Neural cell (in vitro differentiated cells): ENCODE measurements at regions not wholly inside any gene's neighbourhood (a gene's known extent, or its start where the extent isn't known, plus 50 kb on each side); places are given as distances from the start of the nearest gene placed in this dataset.
"Not testable (repeated sequence)": the region's sequence is repeated elsewhere in the genome, so short reads cannot be mapped to it uniquely, and the experiment has no call there.

ENCODE experiments used
- H2AFZ ChIP-seq: fragments of 200-600, 300-800 bp; sonication (generic), shearing (Covaris generic); 2 replicates; pipeline ENCODE4 v1.6.0; 2014; ENCODE audit warnings: low read depth, mild to moderate bottlenecking, antibody characterized with exemption, low read length, moderate library complexity
- H3F3A ChIP-seq: fragments of 200-600 bp; shearing (Covaris generic); 2 replicates; pipeline ENCODE4 v1.6.1; 2016; ENCODE audit warnings: mild to moderate bottlenecking, moderate library complexity, mixed read lengths, antibody characterized with exemption, low read length; ENCODE audit not compliant: insufficient read depth, poor library complexity, severe bottlenecking
- H3K27ac ChIP-seq: fragments of 200-600, 300-800 bp; sonication (generic), shearing (Covaris generic); 2 replicates; pipeline ENCODE4 v1.5.1; 2014; ENCODE audit warnings: mild to moderate bottlenecking, low read length, moderate library complexity
- H3K27me3 ChIP-seq: fragments of 300-800, 200-600 bp; sonication (generic), shearing (Covaris generic); 2 replicates; pipeline ENCODE4 v1.6.0; 2014; ENCODE audit warnings: mild to moderate bottlenecking, low read depth, low read length, moderate library complexity; ENCODE audit not compliant: insufficient read depth
- H3K36me3 ChIP-seq: fragments of 300-800, 200-600 bp; sonication (generic), shearing (Covaris generic); 2 replicates; pipeline ENCODE4 v1.5.1; 2014; ENCODE audit warnings: mild to moderate bottlenecking, antibody characterized with exemption, low read length, moderate library complexity; ENCODE audit not compliant: insufficient read depth
- H3K4me2 ChIP-seq: fragments of 300-800, 200-600 bp; sonication (generic), shearing (Covaris generic); 2 replicates; pipeline ENCODE4 v1.6.0; 2014; ENCODE audit warnings: mild to moderate bottlenecking, low read length
- H3K4me3 ChIP-seq: fragments of 300-800, 200-600 bp; sonication (generic), shearing (Covaris generic); 2 replicates; pipeline ENCODE4 v1.5.1; 2014; ENCODE audit warnings: mild to moderate bottlenecking, low read length, moderate library complexity
- H3K79me2 ChIP-seq: fragments of 200-600 bp; shearing (Covaris generic); replicated peaks from 2 replicates; pipeline ENCODE4 v1.6.0; 2014; ENCODE audit warnings: mild to moderate bottlenecking, low read length, moderate library complexity; ENCODE audit not compliant: insufficient read depth
- H3K9ac ChIP-seq: fragments of 300-800, 200-600 bp; sonication (generic), shearing (Covaris generic); 2 replicates; pipeline ENCODE4 v1.6.1; 2016; ENCODE audit warnings: mild to moderate bottlenecking, low read length, mixed read lengths
- H3K9me2 ChIP-seq: fragments of 200-600 bp; shearing (Covaris generic); 2 replicates; pipeline ENCODE4 v1.6.1; 2016; ENCODE audit warnings: mild to moderate bottlenecking, low read length, mixed read lengths; ENCODE audit not compliant: insufficient read depth
- H3K9me3 ChIP-seq: fragments of 200-600, 300-800 bp; sonication (generic), shearing (Covaris generic); 2 replicates; pipeline ENCODE4 v1.6.1; 2016; ENCODE audit warnings: mild to moderate bottlenecking, mixed run types, low read length, moderate library complexity, mixed read lengths
- H4K20me1 ChIP-seq: fragments of 200-600 bp; shearing (Covaris generic); 2 replicates; pipeline ENCODE4 v1.6.1; 2016; ENCODE audit warnings: mild to moderate bottlenecking, mixed run types; ENCODE audit not compliant: insufficient read depth
- EP300 ChIP-seq: fragments of 450-650 bp; conservative IDR thresholded peaks from 2 replicates; pipeline ENCODE4 v1.6.1; 2014; ENCODE audit warnings: antibody characterized with exemption, mild to moderate bottlenecking, moderate library complexity; ENCODE audit not compliant: poor library complexity, severe bottlenecking
- EZH2 ChIP-seq: fragments of 200-600, 300-800 bp; shearing (Covaris generic), sonication (generic); IDR thresholded peaks from 2 replicates; pipeline ENCODE4 v1.6.1; 2014; ENCODE audit warnings: antibody characterized with exemption, low read length, borderline replicate concordance, mild to moderate bottlenecking; ENCODE audit not compliant: insufficient read depth, poor library complexity, severe bottlenecking
- MXI1 ChIP-seq: fragments of 450-650 bp; conservative IDR thresholded peaks from 2 replicates; pipeline ENCODE4 v1.6.1; 2014; ENCODE audit warnings: antibody characterized with exemption, mild to moderate bottlenecking; ENCODE audit not compliant: poor library complexity, severe bottlenecking
- POLR2AphosphoS5 ChIP-seq: IDR thresholded peaks from 2 replicates; pipeline ENCODE4 v1.6.1; 2012
- RAD21 ChIP-seq: fragments of 450-650 bp; conservative IDR thresholded peaks from 2 replicates; pipeline ENCODE4 v1.6.1; 2014; ENCODE audit warnings: antibody characterized with exemption, mild to moderate bottlenecking, moderate library complexity
- SMC3 ChIP-seq: fragments of 450-650 bp; conservative IDR thresholded peaks from 2 replicates; pipeline ENCODE4 v1.6.1; 2014; ENCODE audit warnings: antibody characterized with exemption, mild to moderate bottlenecking, moderate library complexity; ENCODE audit not compliant: poor library complexity
- TAF1 ChIP-seq: IDR thresholded peaks from 2 replicates; pipeline ENCODE4 v1.6.1; 2012; ENCODE audit warnings: low read depth
- TF ChIP-seq, protein P1 (sequence below): IDR thresholded peaks from 2 replicates; pipeline ENCODE4 v1.6.1; 2012; ENCODE audit warnings: borderline replicate concordance
- TF ChIP-seq, protein P2 (sequence below): fragments of 450-650 bp; IDR thresholded peaks from 2 replicates; pipeline ENCODE4 v1.5.1; 2014; ENCODE audit warnings: antibody characterized with exemption, mild to moderate bottlenecking, moderate library complexity; ENCODE audit not compliant: poor library complexity, severe bottlenecking

DNA sequence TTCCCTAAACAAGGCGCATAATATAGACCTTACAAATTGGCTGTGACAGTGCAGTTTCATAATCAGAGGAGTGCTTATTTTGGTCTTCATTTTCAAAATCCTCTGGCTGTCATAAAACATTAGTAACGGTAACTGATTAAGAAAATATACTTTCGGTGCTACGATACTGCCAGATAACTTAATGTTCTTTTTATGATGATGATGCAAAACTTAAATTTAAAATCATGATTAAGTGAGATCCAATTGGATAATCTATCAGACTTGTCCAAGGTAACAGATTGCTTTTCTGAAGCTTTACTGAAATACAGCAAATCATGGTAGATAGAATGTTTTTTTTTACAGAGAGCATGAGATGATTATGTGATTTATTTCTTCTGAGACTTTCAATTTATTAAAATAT lies 364.2 kb upstream of the CNTN3 start:
- no peaks in the 10 kb centered on the region for H3K27me3 ChIP-seq
- no peaks in the 10 kb centered on the region for H3F3A ChIP-seq
- H3K79me2 ChIP-seq: no peaks in the 10 kb centered on the region
- H3K9me2 ChIP-seq: no peaks in the 10 kb centered on the region
- H3K9ac ChIP-seq: no peak overlapping the region
- no peaks in the 10 kb centered on the region for H3K9me3 ChIP-seq
- no peak overlapping the region for H3K4me2 ChIP-seq
- no peak overlapping the region for H3K4me3 ChIP-seq
- no peak for TF ChIP-seq POLR2AphosphoS5
- no peak for TF ChIP-seq EP300
- no peak overlapping the region for H2AFZ ChIP-seq
- no peaks in the 10 kb centered on the region for H4K20me1 ChIP-seq
- H3K27ac ChIP-seq: no peak overlapping the region
- H3K36me3 ChIP-seq: no peaks in the 10 kb centered on the region

DNA sequence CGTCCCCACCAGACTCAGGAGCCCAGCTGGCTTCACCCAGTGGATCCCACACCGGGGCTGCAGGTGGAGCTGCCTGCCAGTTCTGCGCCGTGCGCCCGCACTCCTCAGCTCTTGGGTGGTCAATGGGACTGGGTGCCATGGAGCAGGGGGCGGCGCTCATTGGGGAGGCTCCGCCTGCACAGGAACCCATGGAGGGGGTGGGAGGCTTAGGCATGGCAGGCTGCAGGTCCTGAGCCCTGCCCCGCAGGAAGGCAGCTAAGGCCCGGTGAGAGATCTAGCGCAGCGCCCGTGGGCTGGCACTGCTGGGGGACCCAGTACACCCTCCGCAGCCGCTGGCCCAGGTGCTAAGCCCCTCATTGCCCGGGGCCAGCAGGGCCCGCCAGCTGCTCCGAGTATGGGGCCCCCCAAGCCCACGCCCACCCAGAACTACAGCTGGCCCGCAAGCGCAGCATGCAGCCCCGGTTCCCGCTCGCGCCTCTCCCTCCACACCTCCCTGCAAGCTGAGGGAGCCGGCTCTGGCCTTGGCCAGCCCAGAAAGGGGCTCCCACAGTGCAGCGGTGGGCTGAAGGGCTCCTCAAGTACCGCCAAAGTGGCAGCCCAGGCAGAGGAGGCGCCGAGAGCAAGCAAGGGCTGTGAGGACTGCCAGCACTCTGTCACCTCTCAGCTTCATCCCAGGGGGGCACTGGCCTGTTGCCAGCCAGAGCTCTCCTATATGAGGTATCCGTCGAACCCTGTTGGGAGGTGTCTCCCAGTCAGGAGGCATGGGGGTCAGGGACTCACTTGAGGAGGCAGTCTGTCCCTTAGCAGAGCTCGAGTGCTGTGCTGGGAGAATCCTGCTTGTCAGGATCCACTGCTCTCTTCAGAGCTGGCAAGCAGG lies 370.8 kb upstream of the CNTN3 start:
- H3K36me3 ChIP-seq, H3K9me3 ChIP-seq, H3K27me3 ChIP-seq, H3K79me2 ChIP-seq, H3K27ac ChIP-seq, H3K4me2 ChIP-seq, H3K9ac ChIP-seq, H4K20me1 ChIP-seq, H3K4me3 ChIP-seq, H3F3A ChIP-seq, H3K9me2 ChIP-seq, H2AFZ ChIP-seq: not testable (repeated sequence)

DNA sequence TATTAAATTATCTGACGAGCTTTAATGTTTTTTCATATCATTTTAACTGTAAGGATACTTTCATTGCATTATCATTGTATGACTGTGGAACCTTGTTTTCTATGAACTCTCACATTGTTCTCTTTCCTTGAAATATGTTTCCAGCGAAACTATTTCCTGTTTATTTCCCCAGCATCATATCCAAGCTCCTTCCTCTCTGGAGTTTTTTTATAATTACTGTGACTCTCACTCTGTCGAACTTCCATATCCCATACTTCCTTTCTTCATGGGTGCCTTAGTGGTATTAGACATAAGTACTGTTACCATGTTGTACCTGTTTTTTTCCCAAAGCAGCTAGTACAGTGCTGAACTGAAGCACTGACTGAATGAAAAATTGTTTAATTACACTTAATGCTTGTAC lies 373.6 kb upstream of the CNTN3 start:
- H2AFZ ChIP-seq: no peak overlapping the region
- no peaks in the 10 kb centered on the region for H3K9me2 ChIP-seq
- no peaks in the 10 kb centered on the region for H3K36me3 ChIP-seq
- no peaks in the 10 kb centered on the region for H4K20me1 ChIP-seq
- no peaks in the 10 kb centered on the region for H3K9me3 ChIP-seq
- H3F3A ChIP-seq: no peaks in the 10 kb centered on the region
- no peak overlapping the region for H3K27ac ChIP-seq
- H3K27me3 ChIP-seq: no peaks in the 10 kb centered on the region
- H3K4me3 ChIP-seq: no peak overlapping the region
- no peaks in the 10 kb centered on the region for H3K79me2 ChIP-seq
- H3K4me2 ChIP-seq: no peak overlapping the region
- no peak overlapping the region for H3K9ac ChIP-seq
- TF ChIP-seq TAF1 (no peak), SMC3 (no peak), MXI1 (no peak), EZH2 (no peak), EP300 (no peak), POLR2AphosphoS5 (no peak), RAD21 (no peak)
- TF ChIP-seq, protein P1, sequence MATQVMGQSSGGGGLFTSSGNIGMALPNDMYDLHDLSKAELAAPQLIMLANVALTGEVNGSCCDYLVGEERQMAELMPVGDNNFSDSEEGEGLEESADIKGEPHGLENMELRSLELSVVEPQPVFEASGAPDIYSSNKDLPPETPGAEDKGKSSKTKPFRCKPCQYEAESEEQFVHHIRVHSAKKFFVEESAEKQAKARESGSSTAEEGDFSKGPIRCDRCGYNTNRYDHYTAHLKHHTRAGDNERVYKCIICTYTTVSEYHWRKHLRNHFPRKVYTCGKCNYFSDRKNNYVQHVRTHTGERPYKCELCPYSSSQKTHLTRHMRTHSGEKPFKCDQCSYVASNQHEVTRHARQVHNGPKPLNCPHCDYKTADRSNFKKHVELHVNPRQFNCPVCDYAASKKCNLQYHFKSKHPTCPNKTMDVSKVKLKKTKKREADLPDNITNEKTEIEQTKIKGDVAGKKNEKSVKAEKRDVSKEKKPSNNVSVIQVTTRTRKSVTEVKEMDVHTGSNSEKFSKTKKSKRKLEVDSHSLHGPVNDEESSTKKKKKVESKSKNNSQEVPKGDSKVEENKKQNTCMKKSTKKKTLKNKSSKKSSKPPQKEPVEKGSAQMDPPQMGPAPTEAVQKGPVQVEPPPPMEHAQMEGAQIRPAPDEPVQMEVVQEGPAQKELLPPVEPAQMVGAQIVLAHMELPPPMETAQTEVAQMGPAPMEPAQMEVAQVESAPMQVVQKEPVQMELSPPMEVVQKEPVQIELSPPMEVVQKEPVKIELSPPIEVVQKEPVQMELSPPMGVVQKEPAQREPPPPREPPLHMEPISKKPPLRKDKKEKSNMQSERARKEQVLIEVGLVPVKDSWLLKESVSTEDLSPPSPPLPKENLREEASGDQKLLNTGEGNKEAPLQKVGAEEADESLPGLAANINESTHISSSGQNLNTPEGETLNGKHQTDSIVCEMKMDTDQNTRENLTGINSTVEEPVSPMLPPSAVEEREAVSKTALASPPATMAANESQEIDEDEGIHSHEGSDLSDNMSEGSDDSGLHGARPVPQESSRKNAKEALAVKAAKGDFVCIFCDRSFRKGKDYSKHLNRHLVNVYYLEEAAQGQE: no peak
- TF ChIP-seq, protein P2, sequence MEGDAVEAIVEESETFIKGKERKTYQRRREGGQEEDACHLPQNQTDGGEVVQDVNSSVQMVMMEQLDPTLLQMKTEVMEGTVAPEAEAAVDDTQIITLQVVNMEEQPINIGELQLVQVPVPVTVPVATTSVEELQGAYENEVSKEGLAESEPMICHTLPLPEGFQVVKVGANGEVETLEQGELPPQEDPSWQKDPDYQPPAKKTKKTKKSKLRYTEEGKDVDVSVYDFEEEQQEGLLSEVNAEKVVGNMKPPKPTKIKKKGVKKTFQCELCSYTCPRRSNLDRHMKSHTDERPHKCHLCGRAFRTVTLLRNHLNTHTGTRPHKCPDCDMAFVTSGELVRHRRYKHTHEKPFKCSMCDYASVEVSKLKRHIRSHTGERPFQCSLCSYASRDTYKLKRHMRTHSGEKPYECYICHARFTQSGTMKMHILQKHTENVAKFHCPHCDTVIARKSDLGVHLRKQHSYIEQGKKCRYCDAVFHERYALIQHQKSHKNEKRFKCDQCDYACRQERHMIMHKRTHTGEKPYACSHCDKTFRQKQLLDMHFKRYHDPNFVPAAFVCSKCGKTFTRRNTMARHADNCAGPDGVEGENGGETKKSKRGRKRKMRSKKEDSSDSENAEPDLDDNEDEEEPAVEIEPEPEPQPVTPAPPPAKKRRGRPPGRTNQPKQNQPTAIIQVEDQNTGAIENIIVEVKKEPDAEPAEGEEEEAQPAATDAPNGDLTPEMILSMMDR: no peak
